Testis (tissue), 2 donors: ENCODE measurements at regions not wholly inside any gene's neighbourhood (a gene's known extent, or its start where the extent isn't known, plus 50 kb on each side); places are given as distances from the start of the nearest gene placed in this dataset.

Experiments used
- CTCF ChIP-seq, 3 experiments: fragments of 450-650 bp in 2 of 3; fragments of 200-600 bp in 1 of 3; sonication (generic) in 1 of 3; IDR thresholded peaks; one replicate each; pipeline ENCODE4 v1.5.1; 2016 to 2019; ENCODE audit warnings: antibody characterized with exemption in 3 of 3, mild to moderate bottlenecking in 2 of 3, moderate library complexity in 1 of 3
- POLR2A ChIP-seq: fragments of 450-650 bp; IDR thresholded peaks from one replicate; pipeline ENCODE4 v1.6.1; 2017; ENCODE audit warnings: antibody characterized with exemption, mild to moderate bottlenecking, moderate library complexity

DNA sequence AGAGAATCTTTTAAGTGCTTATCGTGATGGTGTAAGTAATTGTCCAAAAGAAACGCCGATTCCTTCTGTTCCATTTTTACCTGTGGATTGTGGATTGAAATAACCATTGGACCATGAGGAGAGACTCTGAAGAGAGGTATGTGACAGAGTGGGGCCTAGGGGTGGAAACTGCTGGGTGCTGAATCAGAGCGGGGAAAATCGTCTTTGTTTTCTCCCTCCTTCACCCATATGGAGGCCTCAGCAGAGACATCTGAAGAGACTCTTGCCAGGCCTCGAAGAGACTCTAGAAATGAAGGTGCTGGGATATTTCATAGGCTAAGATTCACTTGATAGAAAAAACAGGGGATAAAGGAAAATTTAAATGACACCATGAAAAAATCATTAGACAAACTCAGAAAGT is 1327.0 kb downstream of the BRINP3 start:
- TF ChIP-seq CTCF (IDR thresholded peaks at IDR 0.05) (no peak), POLR2A (no peak)
